Endothelial cell of hepatic sinusoid (primary cell): ENCODE measurements at regions not wholly inside any gene's neighbourhood (a gene's known extent, or its start where the extent isn't known, plus 50 kb on each side); places are given as distances from the start of the nearest gene placed in this dataset.
"Not testable (repeated sequence)": the region's sequence is repeated elsewhere in the genome, so short reads cannot be mapped to it uniquely, and the experiment has no call there.

Source experiments
- in situ Hi-C: cut with HindIII; loops from 2 replicates; pipeline ENCODE4 v1.10.0; 2017; ENCODE audit warnings: low sequenced_read_pairs

GRCh38 chr21:33121715-33122475, 52.0 kb downstream of the OLIG1 start:
- in situ Hi-C loops, result no loop called here

GRCh38 chr21:33122507-33122906, 52.6 kb downstream of the OLIG1 start:
- in situ Hi-C loops, result no loop called here

GRCh38 chr21:33123374-33124123, 53.6 kb downstream of the OLIG1 start:
- in situ Hi-C loops, result no loop called here

GRCh38 chr21:33124889-33125288, 54.9 kb downstream of the OLIG1 start:
- in situ Hi-C loops, result no loop called here

- in situ Hi-C loops, result no loop called here
Measured at GRCh38 chr21:33125680-33126375, 55.9 kb downstream of the OLIG1 start.

- in situ Hi-C loops, result no loop called here
Measured at GRCh38 chr21:33126569-33126968, 56.6 kb downstream of the OLIG1 start.

GRCh38 chr21:33127154-33127867, 57.4 kb downstream of the OLIG1 start:
- in situ Hi-C loops, result no loop called here

GRCh38 chr21:33127868-33128242, 57.9 kb downstream of the OLIG1 start:
- in situ Hi-C loops, result no loop called here

- in situ Hi-C loops, result no loop called here
Measured at GRCh38 chr21:33128538-33128937, 58.6 kb downstream of the OLIG1 start.

GRCh38 chr21:33132054-33132453, 62.1 kb downstream of the OLIG1 start:
- in situ Hi-C loops, result loop anchor here (10.0 kb wide), 1 partner anchor 297 kb away; no protein-coding TSS in a partner anchor

GRCh38 chr21:33133892-33134291, 64.0 kb downstream of the OLIG1 start:
- in situ Hi-C loops, result loop anchor here (10.0 kb wide), 1 partner anchor 299 kb away; no protein-coding TSS in a partner anchor

- in situ Hi-C loops, result loop anchor here (10.0 kb wide), 1 partner anchor 301 kb away; no protein-coding TSS in a partner anchor
Measured at GRCh38 chr21:33135925-33136324, 66.0 kb downstream of the OLIG1 start.

GRCh38 chr21:33136847-33137502, 67.0 kb downstream of the OLIG1 start:
- in situ Hi-C loops, result loop anchor here (10.0 kb wide), 1 partner anchor 302 kb away; no protein-coding TSS in a partner anchor

- in situ Hi-C loops, result loop anchor here (10.0 kb wide), 1 partner anchor 304 kb away; no protein-coding TSS in a partner anchor
Measured at GRCh38 chr21:33139084-33139483, 69.1 kb downstream of the OLIG1 start.

GRCh38 chr21:33140288-33140687, 70.3 kb downstream of the OLIG1 start:
- in situ Hi-C loops, result no loop called here

- in situ Hi-C loops, result no loop called here
Measured at GRCh38 chr21:33146467-33146866, 76.5 kb downstream of the OLIG1 start.

- in situ Hi-C loops, result no loop called here
Measured at GRCh38 chr21:33149181-33149580, 79.2 kb downstream of the OLIG1 start.

GRCh38 chr21:33150968-33151367, 78.8 kb upstream of the IFNAR2 start:
- in situ Hi-C loops, result not testable (repeated sequence)

- in situ Hi-C loops, result no loop called here
Measured at GRCh38 chr21:33151941-33152731, 77.6 kb upstream of the IFNAR2 start.
